ENCODE measurements at regions not wholly inside any gene's neighbourhood (a gene's known extent, or its start where the extent isn't known, plus 50 kb on each side); places are given as distances from the start of the nearest gene placed in this dataset.

DNA sequence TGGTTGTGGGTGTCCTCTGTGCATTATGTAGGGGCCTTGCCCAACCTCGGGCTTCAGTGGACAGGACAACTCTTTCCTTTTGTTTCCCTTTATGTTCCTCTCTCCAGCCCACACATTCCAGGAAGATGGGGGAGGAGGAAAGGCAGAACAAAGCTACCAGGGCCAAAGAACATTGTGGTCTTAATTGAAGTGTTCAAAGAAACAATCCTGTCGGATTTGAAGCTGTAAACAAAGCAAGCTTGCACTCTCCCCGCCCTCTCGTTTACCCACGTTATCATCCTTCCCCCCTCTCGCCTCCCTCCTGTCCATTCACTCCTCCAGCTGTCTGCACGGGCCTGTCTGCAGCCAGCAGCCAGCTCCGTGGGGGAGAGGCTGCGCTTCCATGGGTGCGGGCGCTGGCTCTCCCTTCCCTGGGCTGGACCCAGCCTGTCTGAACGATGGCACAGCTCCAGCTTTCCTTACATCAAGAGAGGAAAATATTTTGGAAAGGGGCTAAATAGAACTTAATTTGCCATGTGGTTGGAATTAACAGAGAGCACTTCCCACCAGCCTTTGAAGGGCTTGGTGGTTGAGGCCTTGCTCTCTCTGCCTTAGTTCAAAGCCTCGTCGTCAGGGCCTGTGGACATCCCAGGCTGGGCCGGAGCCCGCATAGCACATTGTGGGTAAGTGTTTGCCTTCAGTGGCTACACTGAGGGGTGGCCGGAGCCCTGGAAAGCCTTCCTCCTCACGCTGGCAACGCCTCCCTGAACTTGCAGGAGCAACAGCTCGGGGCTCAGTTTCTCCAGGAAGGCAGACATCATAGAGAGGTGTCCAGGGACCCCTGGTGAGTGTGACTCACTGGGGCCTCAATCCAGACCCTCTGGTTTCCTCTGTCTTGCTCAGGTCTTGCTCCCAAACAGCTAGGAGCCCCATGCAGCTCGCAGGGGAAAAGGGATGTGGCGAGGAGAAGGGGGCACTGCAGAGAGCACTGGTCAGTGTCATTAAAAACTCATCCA is 60.6 kb upstream of the HS6ST1 start (continued):
- TF ChIP-seq ZNF329 (CRISPR knock-in tag; IDR thresholded peaks at IDR 0.05; ENCODE audit: low read depth) (no peak), PCBP1 (IDR thresholded peaks at IDR 0.05; ENCODE audit: borderline replicate concordance, low read depth, low read length) (no peak), KDM5A (IDR thresholded peaks at IDR 0.05; ENCODE audit: borderline replicate concordance, low read length) (no peak), ZEB1 (IDR thresholded peaks at IDR 0.05; ENCODE audit: insufficient replicate concordance, low read depth) (no peak), TSC22D2 (CRISPR knock-in tag; IDR thresholded peaks at IDR 0.05; ENCODE audit: borderline replicate concordance) (no peak), ARNT (IDR thresholded peaks at IDR 0.05) (no peak), AGO1 (IDR thresholded peaks at IDR 0.05; ENCODE audit: low read depth, low read length, poor library complexity, severe bottlenecking) (no peak), RBM22 (optimal IDR thresholded peaks at IDR 0.05; ENCODE audit: low read length) (no peak), ZNF264 (CRISPR knock-in tag; IDR thresholded peaks at IDR 0.05) (no peak), MBNL3 (CRISPR knock-in tag; conservative IDR thresholded peaks at IDR 0.05) (no peak), SIX4 (CRISPR knock-in tag; IDR thresholded peaks at IDR 0.05) (no peak), ZNF547 (CRISPR knock-in tag; IDR thresholded peaks at IDR 0.05) (no peak), ZC3H4 (CRISPR knock-in tag; IDR thresholded peaks at IDR 0.05; ENCODE audit: borderline replicate concordance) (no peak), ZNF7 (CRISPR knock-in tag; IDR thresholded peaks at IDR 0.05) (peak; percentile 42; the same call in 1 of the 2 replicates), RFXANK (CRISPR knock-in tag; IDR thresholded peaks at IDR 0.05) (no peak), RARA (CRISPR knock-in tag; IDR thresholded peaks at IDR 0.05) (peak; percentile 54), SATB2 (CRISPR knock-in tag; IDR thresholded peaks at IDR 0.05) (no peak), PHF21A (CRISPR knock-in tag; IDR thresholded peaks at IDR 0.05) (peak; percentile 65; the same call in 1 of the 2 replicates), FOXP1 (IDR thresholded peaks at IDR 0.05) (peak; percentile 77), FOXP1 (CRISPR knock-in tag; IDR thresholded peaks at IDR 0.05) (peak; percentile 95), ZNF558 (CRISPR knock-in tag; IDR thresholded peaks at IDR 0.05; ENCODE audit: borderline replicate concordance) (no peak), PAX8 (CRISPR knock-in tag; IDR thresholded peaks at IDR 0.05; ENCODE audit: borderline replicate concordance) (no peak), PAF1 (CRISPR knock-in tag; IDR thresholded peaks at IDR 0.05) (no peak)
- TF ChIP-seq, protein P1, sequence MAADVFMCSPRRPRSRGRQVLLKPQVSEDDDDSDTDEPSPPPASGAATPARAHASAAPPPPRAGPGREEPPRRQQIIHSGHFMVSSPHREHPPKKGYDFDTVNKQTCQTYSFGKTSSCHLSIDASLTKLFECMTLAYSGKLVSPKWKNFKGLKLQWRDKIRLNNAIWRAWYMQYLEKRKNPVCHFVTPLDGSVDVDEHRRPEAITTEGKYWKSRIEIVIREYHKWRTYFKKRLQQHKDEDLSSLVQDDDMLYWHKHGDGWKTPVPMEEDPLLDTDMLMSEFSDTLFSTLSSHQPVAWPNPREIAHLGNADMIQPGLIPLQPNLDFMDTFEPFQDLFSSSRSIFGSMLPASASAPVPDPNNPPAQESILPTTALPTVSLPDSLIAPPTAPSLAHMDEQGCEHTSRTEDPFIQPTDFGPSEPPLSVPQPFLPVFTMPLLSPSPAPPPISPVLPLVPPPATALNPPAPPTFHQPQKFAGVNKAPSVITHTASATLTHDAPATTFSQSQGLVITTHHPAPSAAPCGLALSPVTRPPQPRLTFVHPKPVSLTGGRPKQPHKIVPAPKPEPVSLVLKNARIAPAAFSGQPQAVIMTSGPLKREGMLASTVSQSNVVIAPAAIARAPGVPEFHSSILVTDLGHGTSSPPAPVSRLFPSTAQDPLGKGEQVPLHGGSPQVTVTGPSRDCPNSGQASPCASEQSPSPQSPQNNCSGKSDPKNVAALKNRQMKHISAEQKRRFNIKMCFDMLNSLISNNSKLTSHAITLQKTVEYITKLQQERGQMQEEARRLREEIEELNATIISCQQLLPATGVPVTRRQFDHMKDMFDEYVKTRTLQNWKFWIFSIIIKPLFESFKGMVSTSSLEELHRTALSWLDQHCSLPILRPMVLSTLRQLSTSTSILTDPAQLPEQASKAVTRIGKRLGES (CRISPR knock-in tag; IDR thresholded peaks at IDR 0.05; ENCODE audit: borderline replicate concordance): no peak
- TF ChIP-seq, protein P2, sequence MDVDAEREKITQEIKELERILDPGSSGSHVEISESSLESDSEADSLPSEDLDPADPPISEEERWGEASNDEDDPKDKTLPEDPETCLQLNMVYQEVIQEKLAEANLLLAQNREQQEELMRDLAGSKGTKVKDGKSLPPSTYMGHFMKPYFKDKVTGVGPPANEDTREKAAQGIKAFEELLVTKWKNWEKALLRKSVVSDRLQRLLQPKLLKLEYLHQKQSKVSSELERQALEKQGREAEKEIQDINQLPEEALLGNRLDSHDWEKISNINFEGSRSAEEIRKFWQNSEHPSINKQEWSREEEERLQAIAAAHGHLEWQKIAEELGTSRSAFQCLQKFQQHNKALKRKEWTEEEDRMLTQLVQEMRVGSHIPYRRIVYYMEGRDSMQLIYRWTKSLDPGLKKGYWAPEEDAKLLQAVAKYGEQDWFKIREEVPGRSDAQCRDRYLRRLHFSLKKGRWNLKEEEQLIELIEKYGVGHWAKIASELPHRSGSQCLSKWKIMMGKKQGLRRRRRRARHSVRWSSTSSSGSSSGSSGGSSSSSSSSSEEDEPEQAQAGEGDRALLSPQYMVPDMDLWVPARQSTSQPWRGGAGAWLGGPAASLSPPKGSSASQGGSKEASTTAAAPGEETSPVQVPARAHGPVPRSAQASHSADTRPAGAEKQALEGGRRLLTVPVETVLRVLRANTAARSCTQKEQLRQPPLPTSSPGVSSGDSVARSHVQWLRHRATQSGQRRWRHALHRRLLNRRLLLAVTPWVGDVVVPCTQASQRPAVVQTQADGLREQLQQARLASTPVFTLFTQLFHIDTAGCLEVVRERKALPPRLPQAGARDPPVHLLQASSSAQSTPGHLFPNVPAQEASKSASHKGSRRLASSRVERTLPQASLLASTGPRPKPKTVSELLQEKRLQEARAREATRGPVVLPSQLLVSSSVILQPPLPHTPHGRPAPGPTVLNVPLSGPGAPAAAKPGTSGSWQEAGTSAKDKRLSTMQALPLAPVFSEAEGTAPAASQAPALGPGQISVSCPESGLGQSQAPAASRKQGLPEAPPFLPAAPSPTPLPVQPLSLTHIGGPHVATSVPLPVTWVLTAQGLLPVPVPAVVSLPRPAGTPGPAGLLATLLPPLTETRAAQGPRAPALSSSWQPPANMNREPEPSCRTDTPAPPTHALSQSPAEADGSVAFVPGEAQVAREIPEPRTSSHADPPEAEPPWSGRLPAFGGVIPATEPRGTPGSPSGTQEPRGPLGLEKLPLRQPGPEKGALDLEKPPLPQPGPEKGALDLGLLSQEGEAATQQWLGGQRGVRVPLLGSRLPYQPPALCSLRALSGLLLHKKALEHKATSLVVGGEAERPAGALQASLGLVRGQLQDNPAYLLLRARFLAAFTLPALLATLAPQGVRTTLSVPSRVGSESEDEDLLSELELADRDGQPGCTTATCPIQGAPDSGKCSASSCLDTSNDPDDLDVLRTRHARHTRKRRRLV (CRISPR knock-in tag; IDR thresholded peaks at IDR 0.05): no peak
